ENCODE measurements at regions not wholly inside any gene's neighbourhood (a gene's known extent, or its start where the extent isn't known, plus 50 kb on each side); places are given as distances from the start of the nearest gene placed in this dataset.
"Not testable (repeated sequence)": the region's sequence is repeated elsewhere in the genome, so short reads cannot be mapped to it uniquely, and the experiment has no call there.

DNA sequence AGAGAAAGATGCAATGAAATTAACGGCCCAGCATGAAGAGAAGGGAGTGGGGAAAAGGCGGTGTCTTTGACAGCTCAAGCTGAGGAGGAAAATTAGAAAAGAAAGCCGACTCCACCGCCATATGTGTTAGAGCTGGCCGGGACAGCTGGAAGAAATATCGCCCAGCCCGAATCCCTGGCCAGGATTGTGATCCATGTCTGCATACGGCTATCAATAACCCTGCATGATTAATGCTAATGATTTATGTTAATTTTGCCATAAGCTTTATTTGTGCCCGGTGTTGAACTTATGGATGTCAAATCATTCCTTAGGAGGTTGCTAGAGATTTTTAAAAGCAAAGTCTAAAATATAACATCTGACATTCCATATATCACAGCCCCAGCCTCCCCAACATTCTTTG lies 263.4 kb upstream of the ZNF507 start:
- no peak for DNase-seq (ENCODE audit: low read depth in 1 of 2, low spot score in 1 of 2)

DNA sequence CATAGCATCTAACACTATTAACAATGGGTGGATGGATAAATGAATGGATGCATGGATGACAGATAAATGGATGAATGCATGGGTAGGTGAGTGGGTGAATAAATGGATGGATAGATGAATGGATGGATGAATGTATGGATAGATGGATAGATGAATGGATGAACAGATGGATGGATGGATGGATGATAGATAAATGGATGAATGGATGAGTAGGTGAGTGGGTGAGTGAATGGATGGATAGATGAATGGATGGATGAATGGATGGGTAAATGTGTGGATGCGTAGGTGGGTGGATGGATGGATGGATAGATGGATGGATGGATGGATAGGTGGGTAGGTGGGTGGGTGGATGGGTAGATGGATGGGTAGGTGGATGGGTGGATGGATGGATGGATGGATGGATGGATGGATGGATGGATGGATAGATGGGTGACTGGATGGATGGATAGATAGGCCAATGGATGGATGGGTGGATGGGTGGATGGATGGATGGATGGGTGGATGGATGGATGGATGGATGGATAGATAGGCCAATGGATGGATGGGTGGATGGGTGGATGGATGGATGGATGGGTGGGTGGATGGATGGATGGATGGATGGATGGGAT lies 260.6 kb upstream of the ZNF507 start:
- not testable (repeated sequence) for H3K27ac ChIP-seq (replicated peaks); DNase-seq (ENCODE audit: low read depth in 1 of 2, low spot score in 1 of 2); H3K4me3 ChIP-seq (replicated peaks; ENCODE audit: insufficient read depth, low read length); H3K27me3 ChIP-seq (ENCODE audit: insufficient read depth, poor library complexity, severe bottlenecking)

More for the DNA sequence above, 263.4 kb upstream of the ZNF507 start:
- Histone ChIP-seq H3K27ac (replicated peaks) (no peak overlapping the region), H3K4me3 (replicated peaks; ENCODE audit: insufficient read depth, low read length) (no peak overlapping the region), H3K27me3 (ENCODE audit: insufficient read depth, poor library complexity, severe bottlenecking) (no peaks in the 10 kb centered on the region)
- TF ChIP-seq GABPA (IDR thresholded peaks at IDR 0.05; ENCODE audit: low read depth) (no peak), POLR2AphosphoS5 (IDR thresholded peaks at IDR 0.05; ENCODE audit: low read depth) (no peak), SPI1 (IDR thresholded peaks at IDR 0.05; ENCODE audit: borderline replicate concordance, low read depth) (no peak), REST (IDR thresholded peaks at IDR 0.05; ENCODE audit: insufficient replicate concordance, low read depth) (no peak)
- TF ChIP-seq, protein P1, sequence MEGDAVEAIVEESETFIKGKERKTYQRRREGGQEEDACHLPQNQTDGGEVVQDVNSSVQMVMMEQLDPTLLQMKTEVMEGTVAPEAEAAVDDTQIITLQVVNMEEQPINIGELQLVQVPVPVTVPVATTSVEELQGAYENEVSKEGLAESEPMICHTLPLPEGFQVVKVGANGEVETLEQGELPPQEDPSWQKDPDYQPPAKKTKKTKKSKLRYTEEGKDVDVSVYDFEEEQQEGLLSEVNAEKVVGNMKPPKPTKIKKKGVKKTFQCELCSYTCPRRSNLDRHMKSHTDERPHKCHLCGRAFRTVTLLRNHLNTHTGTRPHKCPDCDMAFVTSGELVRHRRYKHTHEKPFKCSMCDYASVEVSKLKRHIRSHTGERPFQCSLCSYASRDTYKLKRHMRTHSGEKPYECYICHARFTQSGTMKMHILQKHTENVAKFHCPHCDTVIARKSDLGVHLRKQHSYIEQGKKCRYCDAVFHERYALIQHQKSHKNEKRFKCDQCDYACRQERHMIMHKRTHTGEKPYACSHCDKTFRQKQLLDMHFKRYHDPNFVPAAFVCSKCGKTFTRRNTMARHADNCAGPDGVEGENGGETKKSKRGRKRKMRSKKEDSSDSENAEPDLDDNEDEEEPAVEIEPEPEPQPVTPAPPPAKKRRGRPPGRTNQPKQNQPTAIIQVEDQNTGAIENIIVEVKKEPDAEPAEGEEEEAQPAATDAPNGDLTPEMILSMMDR (IDR thresholded peaks at IDR 0.05; ENCODE audit: insufficient read depth, low read length), result no peak

DNA sequence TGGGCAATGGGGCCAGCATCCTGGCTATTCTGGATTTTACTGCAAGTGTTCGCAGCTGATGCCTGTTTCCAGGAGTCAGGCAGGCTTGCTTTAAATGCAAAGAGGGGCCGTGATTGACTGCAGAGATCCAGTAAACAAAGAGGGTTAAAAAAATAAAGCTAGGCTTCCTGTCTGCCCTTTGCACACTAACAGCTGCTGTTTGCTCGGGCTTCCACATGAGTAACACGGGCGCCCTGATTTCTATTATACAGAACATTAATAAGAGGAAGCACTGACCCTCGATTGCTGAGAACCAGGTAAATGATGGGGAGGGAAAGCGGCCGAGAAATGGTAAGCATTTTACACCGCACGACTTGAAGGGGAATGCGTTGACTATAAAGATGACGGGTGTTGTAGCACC lies 254.2 kb upstream of the ZNF507 start:
- Histone ChIP-seq H3K27ac (replicated peaks) (no peak overlapping the region), H3K27me3 (ENCODE audit: insufficient read depth, poor library complexity, severe bottlenecking) (no peaks in the 10 kb centered on the region), H3K4me3 (replicated peaks; ENCODE audit: insufficient read depth, low read length) (no peak overlapping the region)
- no peak for TF ChIP-seq GABPA (IDR thresholded peaks at IDR 0.05; ENCODE audit: low read depth)
- no peak for TF ChIP-seq REST (IDR thresholded peaks at IDR 0.05; ENCODE audit: insufficient replicate concordance, low read depth)
- TF ChIP-seq, protein P1 (IDR thresholded peaks at IDR 0.05; ENCODE audit: insufficient read depth, low read length), result no peak
- no peak for TF ChIP-seq POLR2AphosphoS5 (IDR thresholded peaks at IDR 0.05; ENCODE audit: low read depth)
- no peak for TF ChIP-seq SPI1 (IDR thresholded peaks at IDR 0.05; ENCODE audit: borderline replicate concordance, low read depth)
- DNase-seq (ENCODE audit: low read depth in 1 of 2, low spot score in 1 of 2), result no peak

GRCh38 chr19:32097011-32097410 lies 248.4 kb upstream of the ZNF507 start:
- Histone ChIP-seq H3K27me3 (ENCODE audit: insufficient read depth, poor library complexity, severe bottlenecking) (no peaks in the 10 kb centered on the region), H3K4me3 (replicated peaks; ENCODE audit: insufficient read depth, low read length) (no peak overlapping the region), H3K27ac (replicated peaks) (no peak overlapping the region)
- DNase-seq (ENCODE audit: low read depth in 1 of 2, low spot score in 1 of 2), result no peak
- no peak for TF ChIP-seq SPI1 (IDR thresholded peaks at IDR 0.05; ENCODE audit: borderline replicate concordance, low read depth)
- no peak for TF ChIP-seq POLR2AphosphoS5 (IDR thresholded peaks at IDR 0.05; ENCODE audit: low read depth)

GRCh38 chr19:32097620-32098019 lies 247.8 kb upstream of the ZNF507 start:
- H3K4me3 ChIP-seq (replicated peaks; ENCODE audit: insufficient read depth, low read length), result no peak overlapping the region
- no peak overlapping the region for H3K27ac ChIP-seq (replicated peaks)
- TF ChIP-seq, protein P1 (IDR thresholded peaks at IDR 0.05; ENCODE audit: insufficient read depth, low read length), result no peak
- no peak for TF ChIP-seq SPI1 (IDR thresholded peaks at IDR 0.05; ENCODE audit: borderline replicate concordance, low read depth)
- no peak for TF ChIP-seq POLR2AphosphoS5 (IDR thresholded peaks at IDR 0.05; ENCODE audit: low read depth)
- TF ChIP-seq REST (IDR thresholded peaks at IDR 0.05; ENCODE audit: insufficient replicate concordance, low read depth), result no peak
- TF ChIP-seq GABPA (IDR thresholded peaks at IDR 0.05; ENCODE audit: low read depth), result no peak
- no peak for DNase-seq (ENCODE audit: low read depth in 1 of 2, low spot score in 1 of 2)
- H3K27me3 ChIP-seq (ENCODE audit: insufficient read depth, poor library complexity, severe bottlenecking), result no peaks in the 10 kb centered on the region

All from HL-60 (cell line).